Chondrocyte (in vitro differentiated cells): ENCODE measurements at regions not wholly inside any gene's neighbourhood (a gene's known extent, or its start where the extent isn't known, plus 50 kb on each side); places are given as distances from the start of the nearest gene placed in this dataset.

ENCODE experiments used
- DNase-seq: peaks from one replicate; pipeline ENCODE4 v3.0.0; 2021; ENCODE audit warnings: mixed read lengths, low spot score
- H3K27ac Mint-ChIP-seq: one replicate; pipeline ENCODE4 v1.8.0; 2021; ENCODE audit warnings: mild to moderate bottlenecking, moderate library complexity, mixed read lengths; ENCODE audit not compliant: unreplicated experiment
- H3K27me3 Mint-ChIP-seq: 2 replicates; pipeline ENCODE4 v1.8.0; 2021; ENCODE audit warnings: low read depth, mixed read lengths
- H3K36me3 Mint-ChIP-seq: 2 replicates; pipeline ENCODE4 v1.8.0; 2021; ENCODE audit warnings: low read depth, mixed read lengths
- H3K4me1 Mint-ChIP-seq: 2 replicates; pipeline ENCODE4 v1.8.0; 2021; ENCODE audit warnings: low read depth, mild to moderate bottlenecking, mixed read lengths
- H3K4me3 Mint-ChIP-seq: one replicate; pipeline ENCODE4 v1.8.0; 2021; ENCODE audit warnings: mild to moderate bottlenecking, moderate library complexity, mixed read lengths; ENCODE audit not compliant: unreplicated experiment
- H3K9me3 Mint-ChIP-seq: 2 replicates; pipeline ENCODE4 v1.8.0; 2021; ENCODE audit warnings: low read depth, mixed read lengths
- CTCF ChIP-seq: fragments of 200-600 bp; sonication (generic); IDR thresholded peaks from 2 replicates; pipeline ENCODE4 v1.5.0; 2021; ENCODE audit warnings: antibody characterized with exemption, mild to moderate bottlenecking, moderate library complexity

- no peaks in the 10 kb centered on the region for H3K9me3 Mint-ChIP-seq
- no peak overlapping the region for H3K27ac Mint-ChIP-seq
- peaks cover 54% of the 10 kb centered on the region for H3K27me3 Mint-ChIP-seq
- TF ChIP-seq CTCF: no peak
- H3K36me3 Mint-ChIP-seq: peaks cover 1% of the 10 kb centered on the region
- peaks cover 14% of the 10 kb centered on the region for H3K4me1 Mint-ChIP-seq
- no peak for DNase-seq
- H3K4me3 Mint-ChIP-seq: no peak overlapping the region
Measured at GRCh38 chr15:89385596-89386331, 51.1 kb upstream of the POLG start.
